Activated naive CD8-positive, alpha-beta T cell treated with anti-CD3 and anti-CD28 coated beads for 36 hours (primary cell): ENCODE measurements at regions not wholly inside any gene's neighbourhood (a gene's known extent, or its start where the extent isn't known, plus 50 kb on each side); places are given as distances from the start of the nearest gene placed in this dataset.
"Not testable (repeated sequence)": the region's sequence is repeated elsewhere in the genome, so short reads cannot be mapped to it uniquely, and the experiment has no call there.

Experiments used
- DNase-seq: peaks from one replicate; pipeline ENCODE4 v3.0.0; 2021
- H3K27ac Mint-ChIP-seq: one replicate; pipeline ENCODE4 v1.8.0; 2022; ENCODE audit warnings: mild to moderate bottlenecking, moderate library complexity, mixed read lengths
- H3K27me3 Mint-ChIP-seq: one replicate; pipeline ENCODE4 v1.8.0; 2022; ENCODE audit warnings: mild to moderate bottlenecking, mixed read lengths
- H3K36me3 Mint-ChIP-seq: one replicate; pipeline ENCODE4 v1.8.0; 2021; ENCODE audit warnings: mild to moderate bottlenecking, mixed read lengths
- H3K4me1 Mint-ChIP-seq: one replicate; pipeline ENCODE4 v1.8.0; 2021; ENCODE audit warnings: mixed read lengths
- H3K4me3 Mint-ChIP-seq: one replicate; pipeline ENCODE4 v1.8.0; 2022; ENCODE audit warnings: mild to moderate bottlenecking, moderate library complexity, mixed read lengths
- H3K9me3 Mint-ChIP-seq: one replicate; pipeline ENCODE4 v1.8.0; 2022; ENCODE audit warnings: mixed read lengths

DNA sequence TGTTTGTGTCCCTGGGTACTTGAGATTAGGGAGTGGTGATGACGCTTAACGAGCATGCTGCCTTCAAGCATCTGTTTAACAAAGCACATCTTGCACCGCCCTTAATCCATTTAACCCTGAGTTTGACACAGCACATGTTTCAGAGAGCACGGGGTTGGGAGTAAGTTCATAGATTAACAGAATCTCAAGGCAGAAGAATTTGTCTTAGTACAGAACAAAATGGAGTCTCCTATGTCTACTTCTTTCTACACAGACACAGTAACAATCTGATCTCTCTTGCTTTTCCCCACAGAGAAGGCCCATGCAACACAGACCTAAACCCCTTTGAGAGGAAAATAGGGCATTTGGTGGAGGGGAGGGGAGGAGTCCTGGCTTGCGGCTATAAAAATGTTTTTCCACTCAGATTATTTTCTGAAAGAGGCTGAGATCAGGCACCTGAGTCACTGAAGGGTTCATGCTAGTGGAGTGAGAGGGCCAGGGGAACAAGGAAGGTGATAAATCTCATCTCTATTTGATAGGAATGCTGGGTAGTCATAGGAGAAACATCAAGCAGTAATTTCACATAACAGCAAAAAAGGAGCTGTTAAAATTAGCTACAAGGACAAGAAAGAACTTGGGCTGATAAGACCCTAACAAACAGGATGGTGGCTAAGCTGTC is 136.9 kb downstream of the OR2B2 start:
- H3K36me3 Mint-ChIP-seq, H3K4me3 Mint-ChIP-seq, H3K4me1 Mint-ChIP-seq: not testable (repeated sequence)

DNA sequence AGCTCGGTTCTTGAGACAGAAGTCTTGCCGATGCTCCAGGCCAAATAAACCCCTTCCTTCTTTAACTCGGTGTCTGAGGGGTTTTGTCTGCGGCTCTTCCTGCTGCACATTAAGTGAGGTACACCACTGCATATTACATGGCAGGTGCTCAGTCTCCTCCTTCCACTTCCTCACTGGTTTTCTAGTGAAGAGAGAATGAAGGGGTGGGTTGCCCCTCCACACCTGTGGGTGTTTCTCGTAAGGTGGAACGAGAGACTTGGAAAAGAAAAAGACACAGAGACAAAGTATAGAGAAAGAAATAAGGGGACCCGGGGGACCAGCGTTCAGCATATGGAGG is 138.0 kb downstream of the OR2B2 start:
- H3K36me3 Mint-ChIP-seq, DNase-seq, H3K27ac Mint-ChIP-seq, H3K4me1 Mint-ChIP-seq, H3K4me3 Mint-ChIP-seq, H3K9me3 Mint-ChIP-seq: not testable (repeated sequence)
- H3K27me3 Mint-ChIP-seq, result peaks cover 43% of the 10 kb centered on the region

More for the DNA sequence above, 136.9 kb downstream of the OR2B2 start:
- peaks cover 41% of the 10 kb centered on the region for H3K27me3 Mint-ChIP-seq
- not testable (repeated sequence) for DNase-seq, H3K9me3 Mint-ChIP-seq, H3K27ac Mint-ChIP-seq

GRCh38 chr6:27773542-27774263 is 138.5 kb downstream of the OR2B2 start:
- H3K27me3 Mint-ChIP-seq, result peaks cover 40% of the 10 kb centered on the region
- not testable (repeated sequence) for H3K4me3 Mint-ChIP-seq, H3K36me3 Mint-ChIP-seq, H3K4me1 Mint-ChIP-seq, H3K9me3 Mint-ChIP-seq, H3K27ac Mint-ChIP-seq, DNase-seq

- H3K36me3 Mint-ChIP-seq, result no peaks in the 10 kb centered on the region
- peak overlapping the region; percentile 46 for H3K4me3 Mint-ChIP-seq
- no peaks in the 10 kb centered on the region for H3K9me3 Mint-ChIP-seq
- peak; percentile 86 for DNase-seq
- peaks cover 9% of the 10 kb centered on the region for H3K4me1 Mint-ChIP-seq
- H3K27me3 Mint-ChIP-seq, result peaks cover 32% of the 10 kb centered on the region
- no peak overlapping the region for H3K27ac Mint-ChIP-seq
These were observed 139.8 kb downstream of the OR2B2 start for GRCh38 chr6:27772261-27773001.

GRCh38 chr6:27771235-27771634 is 141.0 kb downstream of the OR2B2 start:
- Mint-ChIP-seq H3K9me3 (no peaks in the 10 kb centered on the region), H3K36me3 (no peaks in the 10 kb centered on the region), H3K27me3 (peaks cover 26% of the 10 kb centered on the region), H3K4me1 (peaks cover 6% of the 10 kb centered on the region), H3K27ac (no peak overlapping the region), H3K4me3 (no peak overlapping the region)
- DNase-seq, result no peak

DNA sequence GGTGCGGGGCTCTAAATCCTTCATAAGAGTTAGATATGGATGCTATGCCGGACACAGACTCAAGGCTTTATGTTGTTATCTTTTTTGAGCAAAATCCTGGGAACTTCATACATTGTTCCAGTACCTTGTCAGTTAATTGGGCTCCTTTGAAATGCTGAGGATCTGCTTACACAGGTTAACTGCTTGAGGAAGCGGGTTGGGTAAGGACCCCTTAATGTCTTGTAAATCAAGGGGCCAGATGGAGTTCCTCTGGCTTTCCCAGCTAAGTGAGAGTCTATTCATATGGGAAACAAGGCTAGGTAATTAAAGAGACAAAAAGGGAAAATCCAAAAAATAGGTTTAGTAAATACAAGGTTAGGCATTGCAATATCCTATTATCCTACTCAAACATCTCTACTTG is 141.5 kb downstream of the OR2B2 start:
- Mint-ChIP-seq H3K4me3 (no peak overlapping the region), H3K27me3 (peaks cover 27% of the 10 kb centered on the region), H3K9me3 (no peaks in the 10 kb centered on the region), H3K36me3 (no peaks in the 10 kb centered on the region), H3K4me1 (peaks cover 6% of the 10 kb centered on the region), H3K27ac (no peak overlapping the region)
- no peak for DNase-seq

DNA sequence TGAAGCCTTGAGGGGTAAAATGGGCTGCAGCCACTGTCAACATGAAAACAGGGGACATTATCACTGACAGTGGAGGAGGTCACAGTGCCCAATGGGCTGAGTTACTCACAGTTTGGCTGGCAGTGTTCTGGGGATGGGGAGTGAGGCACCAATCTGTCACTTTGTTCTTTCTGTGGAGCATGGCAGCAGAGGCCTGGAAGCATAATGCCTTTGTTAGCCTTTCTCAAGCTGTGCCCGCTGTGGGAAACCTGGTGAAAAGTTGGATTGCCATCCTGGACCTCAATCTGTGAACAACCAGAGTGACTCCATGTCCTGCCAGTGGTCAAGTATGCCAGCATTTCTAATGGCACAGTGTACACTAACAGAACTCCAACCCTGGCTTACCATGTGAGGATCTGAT is 143.6 kb downstream of the OR2B2 start:
- H3K27ac Mint-ChIP-seq, result no peak overlapping the region
- no peaks in the 10 kb centered on the region for H3K9me3 Mint-ChIP-seq
- DNase-seq, result no peak
- no peak overlapping the region for H3K4me3 Mint-ChIP-seq
- peaks cover 18% of the 10 kb centered on the region for H3K27me3 Mint-ChIP-seq
- no peaks in the 10 kb centered on the region for H3K36me3 Mint-ChIP-seq
- peaks cover 6% of the 10 kb centered on the region for H3K4me1 Mint-ChIP-seq

- DNase-seq, result no peak
- H3K27ac Mint-ChIP-seq, result no peak overlapping the region
- H3K36me3 Mint-ChIP-seq, result no peaks in the 10 kb centered on the region
- peaks cover 6% of the 10 kb centered on the region for H3K4me1 Mint-ChIP-seq
- peaks cover 13% of the 10 kb centered on the region for H3K27me3 Mint-ChIP-seq
- H3K9me3 Mint-ChIP-seq, result no peaks in the 10 kb centered on the region
- no peak overlapping the region for H3K4me3 Mint-ChIP-seq
These were observed 144.3 kb downstream of the OR2B2 start for GRCh38 chr6:27767851-27768250.

DNA sequence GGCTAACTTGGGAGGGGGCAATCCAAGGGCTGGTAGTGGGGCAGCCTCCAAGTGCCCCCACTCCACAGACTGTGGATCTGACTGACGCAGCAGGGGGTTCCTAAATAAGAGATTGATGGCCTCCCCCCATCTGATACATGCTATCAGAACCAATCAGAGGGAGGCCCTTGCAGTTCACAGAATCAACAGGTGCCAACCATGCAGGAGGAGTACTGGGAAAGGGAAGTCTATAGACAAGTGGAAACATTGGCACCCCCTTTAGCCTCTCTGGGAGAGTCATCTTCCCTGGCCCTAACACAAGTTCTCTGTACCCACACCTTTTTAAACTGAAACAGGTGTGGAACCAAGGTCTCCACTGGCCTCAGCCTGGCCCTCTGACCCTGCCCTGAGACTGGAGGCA is 145.8 kb downstream of the OR2B2 start:
- Mint-ChIP-seq H3K36me3 (no peaks in the 10 kb centered on the region), H3K4me1 (peaks cover 2% of the 10 kb centered on the region), H3K27ac (no peak overlapping the region), H3K4me3 (no peak overlapping the region), H3K27me3 (peaks cover 13% of the 10 kb centered on the region), H3K9me3 (no peaks in the 10 kb centered on the region)
- no peak for DNase-seq

GRCh38 chr6:27765028-27765590 is 147.1 kb downstream of the OR2B2 start:
- no peak overlapping the region for H3K27ac Mint-ChIP-seq
- no peaks in the 10 kb centered on the region for H3K9me3 Mint-ChIP-seq
- H3K27me3 Mint-ChIP-seq, result peaks cover 7% of the 10 kb centered on the region
- H3K4me3 Mint-ChIP-seq, result no peak overlapping the region
- no peaks in the 10 kb centered on the region for H3K36me3 Mint-ChIP-seq
- H3K4me1 Mint-ChIP-seq, result peaks cover 13% of the 10 kb centered on the region
- DNase-seq, result no peak

DNA sequence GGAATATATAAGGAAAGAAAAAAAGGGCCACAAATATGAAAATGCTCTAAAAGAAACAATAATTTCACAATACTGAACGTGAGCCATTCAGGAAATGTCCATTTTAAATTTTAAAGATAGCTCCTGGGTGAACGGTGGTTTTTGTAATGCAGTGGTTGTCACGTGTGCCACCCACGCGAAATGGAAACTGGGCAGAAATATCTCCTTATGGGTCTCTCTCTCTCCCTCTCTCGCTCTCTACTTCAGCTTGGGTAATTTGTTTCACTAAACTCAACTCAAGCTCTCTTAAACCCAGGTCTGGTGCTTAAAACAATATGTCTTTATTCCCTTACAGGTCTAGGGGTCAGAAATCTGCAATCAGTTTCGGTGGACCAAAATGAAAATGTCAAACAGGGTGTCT is 150.8 kb downstream of the OR2B2 start:
- H3K27me3 Mint-ChIP-seq, result peaks cover 3% of the 10 kb centered on the region
- no peak for DNase-seq
- no peaks in the 10 kb centered on the region for H3K36me3 Mint-ChIP-seq
- peak overlapping the region; percentile 40 for H3K4me3 Mint-ChIP-seq
- no peaks in the 10 kb centered on the region for H3K9me3 Mint-ChIP-seq
- peaks cover 30% of the 10 kb centered on the region for H3K4me1 Mint-ChIP-seq
- peak overlapping the region; percentile 78 for H3K27ac Mint-ChIP-seq

DNA sequence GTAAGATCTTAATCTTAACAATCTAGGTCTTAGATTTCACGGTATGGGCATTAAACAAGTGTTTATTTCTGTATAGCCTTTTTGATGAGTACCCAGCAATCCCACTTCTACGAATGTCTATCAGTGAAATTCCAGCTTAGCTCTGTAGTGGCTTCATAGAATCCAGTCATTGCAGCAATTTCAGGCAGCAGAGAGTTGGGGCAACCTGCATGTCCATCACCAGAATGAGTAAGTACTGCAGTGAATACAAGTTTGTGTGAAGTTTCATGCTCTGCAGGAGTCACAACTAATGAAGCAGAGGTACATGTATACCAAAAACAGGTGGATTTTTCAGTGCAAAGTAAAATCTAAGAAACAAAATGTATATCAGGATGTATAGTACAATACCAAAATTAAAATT is 151.7 kb downstream of the OR2B2 start:
- no peaks in the 10 kb centered on the region for H3K9me3 Mint-ChIP-seq
- no peak overlapping the region for H3K27ac Mint-ChIP-seq
- no peaks in the 10 kb centered on the region for H3K36me3 Mint-ChIP-seq
- H3K4me3 Mint-ChIP-seq, result no peak overlapping the region
- DNase-seq, result no peak
- no peaks in the 10 kb centered on the region for H3K27me3 Mint-ChIP-seq
- H3K4me1 Mint-ChIP-seq, result peaks cover 31% of the 10 kb centered on the region

DNA sequence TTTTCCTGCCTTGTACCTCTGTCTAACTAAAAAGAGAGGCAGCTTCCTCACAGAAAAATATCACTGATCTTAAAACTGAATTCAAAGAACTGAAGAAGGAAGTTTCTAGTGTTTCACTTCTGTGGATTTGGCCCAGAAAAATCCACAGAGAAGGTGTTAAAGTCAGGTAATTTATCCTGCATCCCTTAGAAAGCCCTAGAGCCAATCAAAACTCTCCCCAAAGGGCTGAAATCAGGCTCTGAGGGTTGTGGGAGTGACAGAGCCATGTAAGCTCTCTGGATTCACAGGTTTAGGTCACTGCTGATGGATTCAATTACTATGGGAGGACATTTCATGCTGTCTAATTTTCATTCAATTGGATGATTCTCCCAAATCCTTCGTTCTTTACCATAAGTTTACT is 152.3 kb downstream of the OR2B2 start:
- Mint-ChIP-seq H3K4me3 (no peak overlapping the region), H3K9me3 (no peaks in the 10 kb centered on the region), H3K27ac (no peak overlapping the region), H3K27me3 (peaks cover 3% of the 10 kb centered on the region), H3K36me3 (no peaks in the 10 kb centered on the region), H3K4me1 (peaks cover 33% of the 10 kb centered on the region)
- DNase-seq, result no peak

- no peaks in the 10 kb centered on the region for H3K9me3 Mint-ChIP-seq
- no peak for DNase-seq
- peaks cover 42% of the 10 kb centered on the region for H3K4me1 Mint-ChIP-seq
- H3K36me3 Mint-ChIP-seq, result no peaks in the 10 kb centered on the region
- peak overlapping the region; percentile 78 for H3K4me3 Mint-ChIP-seq
- peaks cover 3% of the 10 kb centered on the region for H3K27me3 Mint-ChIP-seq
- no peak overlapping the region for H3K27ac Mint-ChIP-seq
These were observed 153.7 kb downstream of the OR2B2 start for GRCh38 chr6:27758491-27758890.

- peak; percentile 70 for DNase-seq
- Mint-ChIP-seq H3K27ac (peak overlapping the region; percentile 60), H3K4me3 (peak overlapping the region; percentile 78), H3K9me3 (no peaks in the 10 kb centered on the region), H3K27me3 (peaks cover 10% of the 10 kb centered on the region), H3K36me3 (no peaks in the 10 kb centered on the region), H3K4me1 (peaks cover 49% of the 10 kb centered on the region)
These were observed 154.9 kb downstream of the OR2B2 start for GRCh38 chr6:27757307-27757706.
